HG03159 (cell line): ENCODE measurements at regions not wholly inside any gene's neighbourhood (a gene's known extent, or its start where the extent isn't known, plus 50 kb on each side); places are given as distances from the start of the nearest gene placed in this dataset.
"Not testable (repeated sequence)": the region's sequence is repeated elsewhere in the genome, so short reads cannot be mapped to it uniquely, and the experiment has no call there.

Experiments used
- ATAC-seq: cut with Tn5 transposase; IDR thresholded peaks from one replicate; pipeline ENCODE4 v1.9.1; 2021; ENCODE audit warnings: mild to moderate bottlenecking, moderate library complexity; ENCODE audit not compliant: unreplicated experiment

DNA sequence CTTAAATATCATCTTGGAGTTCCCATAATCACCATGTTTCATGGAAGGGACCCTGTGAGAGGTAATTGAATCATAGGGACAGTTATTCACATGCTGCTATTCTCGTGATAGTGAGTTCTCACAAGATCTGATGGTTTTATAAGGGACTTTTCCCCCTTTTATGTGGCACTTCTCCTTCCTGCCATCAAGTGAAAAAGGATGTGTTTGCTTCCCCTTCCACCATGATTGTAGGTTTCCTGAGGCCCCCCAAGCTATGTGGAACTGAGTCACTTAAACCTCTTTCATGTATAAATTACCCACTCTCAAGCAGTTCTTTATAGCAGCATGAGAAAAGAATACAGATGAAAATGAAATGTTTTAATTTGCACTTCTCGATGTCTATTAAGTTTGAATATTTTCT lies 112.0 kb downstream of the ZNF648 start:
- ATAC-seq, result no peak

DNA sequence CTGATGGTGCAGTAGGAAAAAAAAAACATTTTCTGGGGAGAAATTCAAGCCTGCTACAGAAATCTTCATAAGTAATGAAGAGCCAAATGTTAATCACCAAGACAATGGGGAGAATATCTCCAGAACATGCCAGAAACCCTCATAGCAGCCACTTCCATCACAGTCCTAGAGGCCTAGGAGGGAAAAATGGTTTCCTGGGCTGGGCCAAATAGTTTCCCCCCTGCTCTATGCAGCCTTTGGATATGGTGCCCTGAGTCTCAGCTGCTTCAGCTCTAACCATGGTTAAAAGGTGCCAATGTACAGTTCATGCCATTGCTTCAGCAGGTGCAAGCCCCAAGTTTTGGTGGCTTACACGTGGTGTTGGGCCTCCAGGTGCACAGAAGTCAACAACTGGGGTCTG lies 113.1 kb downstream of the ZNF648 start:
- no peak for ATAC-seq

DNA sequence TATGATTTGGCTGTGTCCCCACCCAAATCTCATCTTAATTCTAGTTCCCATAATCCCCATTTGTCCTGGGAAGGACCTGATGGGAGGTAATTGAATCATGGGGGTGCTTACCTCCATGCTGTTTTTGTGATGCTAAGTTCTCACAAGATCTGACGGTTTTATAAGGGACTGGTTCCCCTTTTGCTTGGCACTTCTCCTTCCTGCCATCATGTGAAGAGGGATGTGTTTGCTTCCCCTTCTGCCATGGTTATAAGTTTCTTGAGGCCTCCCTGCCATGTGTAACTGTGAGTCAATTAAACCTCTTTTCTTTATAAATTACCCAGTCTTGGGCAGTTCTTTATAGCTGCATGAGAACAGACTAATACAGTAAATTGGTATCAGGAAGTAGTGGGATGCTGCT lies 114.1 kb downstream of the ZNF648 start:
- no peak for ATAC-seq

DNA sequence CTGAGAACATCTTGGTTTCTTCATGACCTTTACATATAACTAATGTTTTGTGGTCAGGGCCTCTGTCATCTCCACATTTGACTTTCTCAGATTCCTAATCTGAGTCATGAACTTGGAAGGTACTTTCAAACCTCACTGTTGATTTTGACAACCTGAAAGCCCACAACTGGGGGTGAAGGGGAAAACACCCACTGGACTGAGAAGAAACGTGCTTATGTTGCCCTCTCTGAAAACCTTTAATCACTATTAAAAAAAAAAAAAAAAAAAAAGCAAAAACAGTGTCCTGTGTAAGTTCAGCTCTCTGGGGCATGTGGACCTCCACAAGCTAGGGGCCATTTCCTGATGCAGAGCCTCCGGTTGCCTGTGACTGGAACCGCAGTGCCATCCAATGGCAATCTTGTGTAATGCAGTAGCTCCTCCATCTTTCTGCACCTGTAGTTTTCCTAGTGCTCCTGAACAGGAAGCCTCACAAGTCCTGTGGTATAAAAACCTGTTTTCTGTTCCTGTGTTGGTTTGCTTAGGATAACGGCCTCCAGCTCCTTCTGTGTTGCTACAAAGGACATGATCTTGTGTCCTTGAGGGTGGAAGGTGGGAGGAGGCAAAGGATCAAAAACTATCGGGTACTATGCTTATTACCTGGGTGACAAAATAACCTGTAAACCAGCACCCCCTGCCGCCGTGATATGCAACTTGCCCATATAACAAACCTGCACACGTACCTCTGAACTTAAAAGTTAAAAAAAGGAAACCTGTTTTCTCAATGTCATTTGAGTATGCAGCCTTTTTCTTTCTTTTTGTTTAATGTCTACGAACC lies 124.5 kb downstream of the ZNF648 start:
- ATAC-seq, result peak; percentile 85

DNA sequence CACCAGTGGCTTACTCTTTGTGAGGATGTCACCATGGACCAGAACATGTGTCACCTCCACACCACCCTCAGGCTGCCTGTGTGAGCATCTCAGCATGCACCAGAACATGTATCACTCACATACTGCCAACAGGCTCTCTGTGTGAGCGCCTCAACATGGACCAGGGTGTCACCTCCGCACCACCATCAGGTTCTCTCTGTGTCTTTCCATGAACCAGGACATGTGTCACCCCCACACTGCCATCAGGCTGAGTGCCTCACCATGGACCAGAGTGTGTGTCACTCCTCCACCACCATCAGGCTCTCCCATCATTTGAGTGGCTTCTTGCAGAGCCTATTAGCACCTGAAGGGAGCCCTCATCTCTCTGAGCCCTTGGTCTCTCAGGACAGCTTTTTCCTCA lies 125.2 kb downstream of the ZNF648 start:
- peak; percentile 37 for ATAC-seq

DNA sequence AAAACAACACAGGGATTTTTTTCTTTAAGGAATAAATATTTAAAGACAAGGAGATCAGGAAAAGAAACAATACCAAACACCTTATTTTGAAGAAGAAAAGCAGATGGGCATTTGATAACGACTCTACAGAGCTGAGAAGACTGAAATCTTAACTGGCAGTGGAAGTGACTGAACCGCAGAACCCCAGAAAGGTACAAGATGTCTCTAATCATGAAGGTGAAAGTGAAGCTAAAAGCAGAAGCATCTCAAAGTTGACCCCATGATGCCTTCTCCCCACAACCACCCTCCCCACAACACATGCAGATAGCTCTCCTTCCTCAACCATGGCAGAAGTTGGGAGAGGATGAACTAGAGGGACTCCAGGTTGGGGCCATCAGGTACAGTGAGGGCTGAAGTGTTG lies 129.6 kb downstream of the ZNF648 start:
- ATAC-seq, result no peak

DNA sequence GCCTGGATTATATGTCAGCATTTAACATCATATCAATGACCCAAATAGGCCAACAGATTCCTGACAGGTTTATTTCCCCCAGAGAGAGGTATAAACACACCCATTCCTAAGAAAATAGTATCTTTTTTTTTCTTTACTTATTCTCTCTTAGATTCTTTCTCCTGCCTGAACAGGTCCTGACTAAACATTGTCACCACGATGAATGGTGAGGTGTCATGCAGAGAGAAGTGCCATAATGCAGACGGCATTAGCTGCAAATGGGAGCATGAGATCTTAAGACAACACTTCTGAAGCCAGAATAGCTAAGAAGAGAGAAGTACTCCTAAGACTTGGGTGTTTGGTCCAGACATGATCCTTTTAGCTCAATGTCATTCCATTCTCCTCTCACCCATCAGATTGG lies 131.3 kb downstream of the ZNF648 start:
- no peak for ATAC-seq

DNA sequence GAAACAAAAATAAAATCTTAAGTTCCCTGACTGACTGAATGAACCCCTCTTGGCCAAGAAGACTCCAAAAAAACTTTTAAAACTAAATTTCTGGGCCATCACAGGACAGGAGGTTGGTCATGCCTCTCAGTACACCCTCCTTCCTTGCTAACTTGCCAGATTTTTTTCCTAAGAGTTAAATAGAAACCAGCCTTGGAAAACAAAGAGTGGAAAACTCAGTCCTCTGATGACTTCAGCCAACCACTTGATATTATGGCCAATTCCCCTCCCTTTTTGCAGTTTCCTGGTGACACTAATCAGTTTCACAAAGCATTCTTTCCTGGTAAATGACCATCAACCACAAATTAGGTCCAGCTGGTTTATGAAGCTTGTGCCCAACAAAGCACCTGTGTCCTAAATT lies 134.8 kb downstream of the ZNF648 start:
- ATAC-seq, result no peak

DNA sequence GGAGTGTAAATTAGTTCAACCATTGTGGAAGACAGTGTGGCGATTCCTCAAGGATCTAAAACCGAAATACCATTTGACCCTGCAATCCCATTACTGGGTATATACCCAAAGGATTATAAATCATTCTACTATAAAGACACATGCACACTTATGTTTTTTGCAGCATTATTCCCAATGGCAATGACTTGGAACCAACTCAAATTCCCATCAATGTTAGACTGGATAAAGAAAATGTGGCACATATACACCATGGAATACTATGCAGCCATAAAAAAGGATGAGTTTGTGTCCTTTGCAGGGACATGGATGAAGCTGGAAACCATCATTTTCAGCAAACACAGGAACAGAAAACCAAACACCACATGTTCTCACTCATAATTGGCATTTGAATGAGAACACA lies 137.5 kb downstream of the ZNF648 start:
- not testable (repeated sequence) for ATAC-seq

DNA sequence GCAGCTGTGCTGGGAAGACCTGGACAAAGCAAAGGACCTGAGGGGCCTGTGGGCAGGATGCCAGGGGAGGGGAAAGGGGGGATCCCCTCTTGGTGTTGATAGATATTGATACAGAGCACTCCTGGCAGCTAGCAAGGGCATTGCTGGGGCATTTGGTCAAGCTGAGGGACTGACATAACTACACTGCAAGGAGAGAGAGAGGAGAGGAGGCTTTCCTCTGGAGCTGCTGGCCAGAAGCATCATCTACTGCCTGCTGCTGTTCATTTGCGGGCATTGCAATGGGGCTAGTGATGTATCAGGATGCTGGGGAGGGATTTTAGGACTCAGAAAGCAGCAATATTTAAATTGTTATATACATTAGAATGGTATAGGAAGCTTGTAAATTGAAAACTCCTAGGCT lies 142.0 kb downstream of the ZNF648 start:
- ATAC-seq, result no peak

DNA sequence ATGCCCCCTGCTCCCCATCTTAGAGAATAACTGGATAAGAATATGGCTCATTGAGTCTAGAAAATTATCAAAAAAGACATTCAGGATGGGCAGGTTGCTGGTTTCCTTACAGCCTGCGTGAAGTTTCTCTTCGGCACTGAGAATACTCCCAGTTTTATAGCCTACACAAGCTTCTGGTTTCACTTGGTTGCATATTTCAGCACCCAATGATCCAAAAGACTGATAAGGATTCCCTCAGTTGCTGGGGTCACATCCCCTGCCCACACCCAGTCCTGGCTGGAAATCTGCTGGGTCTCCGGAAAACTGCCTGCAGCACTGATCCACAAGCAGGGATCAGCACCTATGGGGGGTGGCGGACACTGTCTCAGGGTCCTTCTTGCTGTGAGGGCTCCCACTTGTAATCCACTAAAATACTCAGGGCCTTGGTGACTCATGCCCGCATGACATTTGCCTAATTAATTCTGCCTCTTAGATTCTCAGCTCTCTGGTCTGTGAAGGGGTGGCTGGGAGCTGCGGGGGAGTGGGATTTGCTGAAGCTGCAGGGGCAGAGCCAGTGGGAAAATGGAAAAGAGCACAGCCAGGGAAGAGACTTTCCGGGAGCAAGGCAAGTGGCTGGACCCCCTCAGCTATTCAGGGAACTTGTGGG lies 142.5 kb downstream of the ZNF648 start:
- ATAC-seq, result no peak

DNA sequence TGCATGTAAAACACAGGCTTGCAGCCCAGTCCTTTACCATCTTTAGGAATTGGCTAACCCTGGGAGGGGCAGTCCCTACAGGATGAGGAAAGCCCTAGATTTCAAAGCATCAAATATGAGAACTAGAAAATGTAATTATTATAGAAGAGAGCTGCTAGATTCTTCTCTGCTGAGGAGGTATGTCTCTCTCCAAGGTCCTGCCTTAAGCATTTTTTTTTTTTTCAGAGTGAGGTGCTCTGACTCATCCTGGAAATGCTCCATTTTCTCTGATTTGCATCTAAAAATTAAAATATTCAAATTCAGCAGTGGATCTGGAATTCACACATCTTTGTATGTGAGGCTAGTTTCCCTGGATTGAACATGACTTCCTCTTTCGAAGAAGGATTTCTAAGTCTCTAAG lies 149.8 kb downstream of the ZNF648 start:
- no peak for ATAC-seq

DNA sequence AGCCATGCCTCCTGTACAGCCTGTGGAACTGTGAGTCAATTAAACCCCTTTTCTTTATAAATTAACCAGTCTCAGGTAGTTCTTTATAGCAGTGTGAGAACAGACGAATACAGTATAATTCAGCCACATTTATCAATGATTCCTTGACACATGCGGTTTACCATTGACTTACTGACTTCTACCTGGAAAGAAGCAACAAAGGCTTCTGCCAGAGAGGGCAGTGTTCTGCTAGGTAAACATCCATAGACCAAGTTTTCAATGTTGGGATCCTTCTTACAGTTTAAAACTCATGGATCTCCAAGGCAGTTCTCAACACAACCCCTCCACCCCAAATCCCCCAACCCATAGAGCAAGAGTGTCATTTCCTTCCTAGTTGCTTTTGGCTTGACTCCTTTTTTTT lies 150.6 kb downstream of the ZNF648 start:
- no peak for ATAC-seq

DNA sequence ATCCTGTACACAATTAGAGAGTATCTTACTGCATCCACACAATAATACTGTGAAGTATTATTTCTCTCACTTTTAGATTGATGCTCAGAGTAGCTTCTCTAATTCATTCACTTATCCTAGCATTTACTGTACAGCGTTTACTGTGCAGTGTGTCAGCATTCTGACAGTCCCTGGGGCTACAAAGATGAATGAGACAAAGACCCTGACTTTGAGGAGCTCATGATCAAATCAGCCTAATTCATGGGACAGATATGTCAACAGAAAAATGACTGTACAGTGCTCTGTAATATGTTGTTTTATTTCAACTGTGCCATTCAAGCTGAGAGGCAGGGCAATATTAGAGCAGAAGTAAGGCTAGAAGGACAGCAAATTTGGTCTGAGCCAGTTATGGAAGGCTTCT lies 152.5 kb downstream of the ZNF648 start:
- ATAC-seq, result no peak

DNA sequence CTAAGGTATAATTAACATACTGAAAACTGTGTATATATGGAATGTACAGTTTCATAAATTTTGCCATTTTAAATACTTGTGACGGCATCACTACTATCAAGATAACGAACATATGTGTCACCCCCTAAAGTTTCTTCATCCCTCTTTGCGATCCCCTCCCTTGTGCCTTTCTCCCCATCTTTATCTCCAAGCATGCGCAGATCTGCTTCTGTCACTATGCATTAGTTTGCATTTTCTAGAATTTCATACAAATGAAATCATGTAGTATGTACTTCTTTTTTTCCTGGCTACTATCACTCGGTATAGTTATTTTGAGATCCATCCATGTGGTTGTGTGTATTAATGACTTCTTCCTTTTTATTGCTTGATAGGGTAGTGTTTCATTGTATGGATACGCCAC lies 154.9 kb downstream of the ZNF648 start:
- no peak for ATAC-seq

DNA sequence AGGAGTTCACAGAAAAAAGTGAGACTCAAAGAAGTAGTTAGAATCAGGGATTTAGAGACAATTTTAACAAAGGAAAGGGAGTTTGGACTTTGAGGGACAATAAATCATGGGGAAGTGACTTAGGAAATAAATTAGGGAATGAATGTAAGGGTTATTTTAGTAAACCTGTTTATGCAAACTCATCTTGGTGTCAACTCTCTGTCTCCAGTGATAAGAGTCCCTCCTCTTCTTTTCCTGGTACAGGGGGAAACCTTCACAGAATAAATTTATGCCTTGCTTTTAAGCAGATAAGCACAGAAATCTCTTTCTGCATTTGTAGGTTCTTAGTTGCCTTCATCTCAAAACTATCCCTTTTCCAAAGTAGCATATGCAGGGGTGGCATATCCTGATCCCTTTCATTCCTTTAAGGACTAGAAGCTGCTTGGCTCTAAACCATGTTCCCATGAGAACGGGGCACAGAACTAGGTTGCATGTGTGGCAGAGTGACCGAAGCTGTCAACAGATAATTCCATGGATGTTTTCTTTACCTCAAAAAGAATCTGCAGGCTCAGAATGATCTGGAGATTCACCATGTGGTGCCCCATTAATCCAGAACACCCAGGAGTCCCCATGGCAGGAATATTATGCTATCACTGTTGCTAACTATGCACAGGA lies 155.4 kb downstream of the ZNF648 start:
- ATAC-seq, result no peak

DNA sequence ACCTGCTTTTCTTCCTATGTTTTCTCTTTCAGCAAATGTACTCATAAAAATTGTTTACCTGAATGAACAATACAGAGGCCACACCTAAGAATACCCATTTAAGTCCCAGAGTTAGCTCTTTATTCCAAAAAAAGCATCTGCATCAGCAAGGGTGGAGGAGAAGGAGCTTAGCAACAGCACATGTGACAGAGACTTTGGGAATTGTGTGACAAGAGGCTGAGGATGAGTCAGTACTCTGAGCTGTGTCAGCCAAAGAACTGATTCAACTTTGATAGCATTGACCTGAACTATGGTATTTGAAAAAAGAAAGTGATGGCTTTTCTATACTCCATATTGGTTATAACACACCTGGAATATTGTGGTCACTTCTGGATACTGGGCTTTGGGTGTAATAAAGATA lies 162.7 kb downstream of the ZNF648 start:
- ATAC-seq, result no peak

DNA sequence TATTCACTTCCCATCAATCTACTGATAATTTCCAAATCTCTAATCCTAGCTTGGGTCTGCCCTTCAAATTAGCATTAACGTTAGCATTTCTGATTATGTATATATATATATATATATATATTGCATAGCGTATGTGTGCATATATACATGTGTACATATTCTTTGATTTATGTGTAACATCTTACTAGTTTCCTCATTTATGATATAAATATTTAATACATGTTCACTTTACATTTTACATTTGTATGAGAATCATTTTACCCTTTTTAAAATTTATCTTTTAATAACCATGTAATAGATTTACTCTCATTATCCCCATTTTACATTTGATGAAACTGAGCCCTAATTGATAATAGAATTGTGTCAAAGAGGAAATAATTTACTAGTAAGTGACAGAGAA lies 164.7 kb downstream of the ZNF648 start:
- ATAC-seq, result no peak

DNA sequence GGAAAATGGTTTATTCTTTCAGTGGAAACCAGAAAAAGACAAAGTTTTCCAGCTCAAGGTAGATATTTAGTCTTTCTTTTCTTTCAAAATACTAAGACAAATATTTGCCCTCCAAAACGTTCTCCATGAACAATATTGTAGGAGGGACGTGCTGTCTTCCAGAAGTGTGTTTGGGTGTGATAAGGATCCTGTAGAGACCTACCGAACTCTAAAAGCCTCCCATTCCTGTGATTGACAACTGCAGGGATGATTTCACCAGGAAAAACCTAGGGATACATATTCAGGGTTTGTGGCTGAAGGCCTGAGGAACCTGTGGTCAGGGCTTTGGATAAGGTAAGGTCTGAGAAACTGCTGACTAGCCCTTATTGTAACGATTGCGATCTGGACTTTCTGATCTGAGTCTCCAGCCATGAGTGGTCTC lies 167.1 kb downstream of the ZNF648 start:
- ATAC-seq, result no peak

DNA sequence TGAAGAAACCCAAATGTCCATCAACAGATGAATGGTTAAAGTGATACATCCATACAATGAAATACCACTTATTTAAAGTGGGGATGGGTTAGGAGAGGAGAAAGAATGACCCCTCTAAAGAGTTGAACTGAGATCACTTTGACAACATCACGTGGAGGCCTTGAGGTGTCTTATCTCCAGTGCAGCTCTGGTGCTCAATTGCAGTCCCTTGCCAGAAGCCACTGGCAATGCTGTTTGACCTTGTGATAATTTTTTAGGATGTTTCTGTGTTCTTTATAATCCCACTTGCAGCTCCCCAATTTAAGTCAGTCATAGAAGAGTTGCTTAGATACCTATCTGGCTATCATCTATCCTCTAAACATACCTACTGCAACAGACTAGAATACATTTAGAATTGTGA lies 167.6 kb downstream of the ZNF648 start:
- no peak for ATAC-seq

DNA sequence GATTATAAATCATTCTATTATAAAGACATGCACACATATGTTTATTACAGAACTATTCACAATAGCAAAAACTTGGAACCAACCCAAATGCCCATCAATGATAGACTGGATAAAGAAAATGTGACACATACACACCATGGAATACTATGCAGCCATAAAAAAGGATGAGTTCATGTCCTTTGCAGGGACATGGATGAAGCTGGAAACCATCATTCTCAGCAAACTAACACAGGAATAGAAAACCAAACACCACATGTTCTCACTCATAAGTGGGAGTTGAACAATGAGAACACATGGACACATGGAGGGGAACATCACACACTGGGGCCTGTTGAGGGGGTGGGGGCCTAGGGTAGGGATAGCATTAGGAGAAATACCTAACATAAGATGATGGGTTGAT lies 168.4 kb downstream of the ZNF648 start:
- ATAC-seq, result not testable (repeated sequence)

DNA sequence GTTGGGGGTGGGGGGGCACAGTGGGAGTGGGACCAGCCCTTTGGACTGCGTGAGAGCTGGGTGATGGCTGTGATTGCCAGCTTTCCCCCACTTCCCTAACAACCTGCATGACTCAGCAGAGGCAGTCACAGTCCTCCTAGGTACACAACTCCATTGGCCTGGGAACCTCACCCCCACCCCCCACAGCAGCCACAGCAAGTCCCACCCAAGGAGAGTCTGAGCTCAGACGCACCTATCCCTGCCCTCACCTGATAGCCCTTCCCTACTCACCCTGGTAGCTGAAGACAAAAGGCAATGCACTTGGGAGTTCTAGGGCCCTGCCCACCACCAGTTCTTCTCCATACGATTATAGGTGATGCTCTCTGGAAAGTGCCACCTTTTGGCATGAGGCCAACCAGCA lies 188.9 kb downstream of the ZNF648 start:
- ATAC-seq, result no peak
